SU-DHL-6 (cell line): ENCODE measurements at regions not wholly inside any gene's neighbourhood (a gene's known extent, or its start where the extent isn't known, plus 50 kb on each side); places are given as distances from the start of the nearest gene placed in this dataset.

Source experiments
- CTCF ChIP-seq: fragments of 200-600 bp; sonication (generic); IDR thresholded peaks from one replicate; pipeline ENCODE4 v1.5.1; 2017; ENCODE audit warnings: antibody characterized with exemption, mild to moderate bottlenecking, low read length, moderate library complexity; ENCODE audit not compliant: insufficient read depth, poor library complexity, severe bottlenecking
- EZH2phosphoT487 ChIP-seq: fragments of 200-600 bp; sonication (generic), shearing (Covaris generic); conservative IDR thresholded peaks from 2 replicates; pipeline ENCODE4 v1.6.1; 2018; ENCODE audit warnings: mild to moderate bottlenecking, antibody characterized with exemption, low read length, moderate library complexity, mixed read lengths

- TF ChIP-seq CTCF (no peak), EZH2phosphoT487 (no peak)
Measured at GRCh38 chr16:73190256-73190655, 142.3 kb upstream of the ZFHX3 start.
